Liver (tissue), 8 donors: ENCODE measurements at regions not wholly inside any gene's neighbourhood (a gene's known extent, or its start where the extent isn't known, plus 50 kb on each side); places are given as distances from the start of the nearest gene placed in this dataset.

Source experiments
- DNase-seq: peaks from one replicate; pipeline ENCODE4 v3.0.0-alpha.2; 2017; ENCODE audit warnings: low spot score
- H3K27ac ChIP-seq, 2 donors: one replicate each; pipeline ENCODE4 v1.7.0; 2013; ENCODE audit warnings: inconsistent platforms in 2 of 2, low read length in 2 of 2, control low read depth in 1 of 2, low read depth in 1 of 2, mild to moderate bottlenecking in 1 of 2
- H3K27me3 ChIP-seq, 4 donors: one replicate each; pipeline versions ENCODE4 v1.6.1 to v1.7.0; 2013; ENCODE audit warnings: low read length in 3 of 4, inconsistent platforms in 1 of 4, mild to moderate bottlenecking in 1 of 4, moderate library complexity in 1 of 4; ENCODE audit not compliant: control insufficient read depth in 4 of 4, insufficient read depth in 4 of 4
- H3K36me3 ChIP-seq, 4 donors: one replicate each; pipeline versions ENCODE4 v1.6.1 to v1.7.0; 2013; ENCODE audit warnings: low read length in 3 of 4, mild to moderate bottlenecking in 3 of 4, low read depth in 1 of 4, moderate library complexity in 1 of 4; ENCODE audit not compliant: control insufficient read depth in 4 of 4, insufficient read depth in 3 of 4
- H3K4me1 ChIP-seq, 4 donors: one replicate each; pipeline versions ENCODE4 v1.6.1 to v1.7.0; 2013; ENCODE audit warnings: low read length in 3 of 4, mild to moderate bottlenecking in 3 of 4, moderate library complexity in 1 of 4; ENCODE audit not compliant: control insufficient read depth in 4 of 4, insufficient read depth in 4 of 4
- H3K4me3 ChIP-seq, 3 donors: one replicate each; pipeline versions ENCODE4 v1.6.1 to v1.7.0; 2013; ENCODE audit warnings: low read length in 3 of 3, control low read depth in 1 of 3, low read depth in 1 of 3, mild to moderate bottlenecking in 1 of 3
- H3K9ac ChIP-seq, 2 donors: one replicate each; pipeline ENCODE4 v1.7.0; 2013; ENCODE audit warnings: low read length in 2 of 2, mild to moderate bottlenecking in 2 of 2, moderate library complexity in 2 of 2, control low read depth in 1 of 2, low read depth in 1 of 2
- H3K9me3 ChIP-seq, 4 donors: one replicate each; pipeline versions ENCODE4 v1.6.1 to v1.7.0; 2013; ENCODE audit warnings: low read length in 3 of 4; ENCODE audit not compliant: control insufficient read depth in 4 of 4
- FOXA1 ChIP-seq: IDR thresholded peaks from 2 replicates; pipeline ENCODE4 v1.6.1; 2016; ENCODE audit warnings: antibody characterized with exemption
- GABPA ChIP-seq, 2 donors: IDR thresholded peaks in 1 of 2; conservative IDR thresholded peaks in 1 of 2; 2 replicates each; pipeline ENCODE4 v1.6.1; 2016; ENCODE audit warnings: antibody characterized with exemption in 2 of 2, mild to moderate bottlenecking in 1 of 2, moderate library complexity in 1 of 2
- HNF4A ChIP-seq, 2 donors: conservative IDR thresholded peaks; 2 replicates each; pipeline ENCODE4 v1.6.1; 2016; ENCODE audit warnings: antibody characterized with exemption in 2 of 2, mild to moderate bottlenecking in 2 of 2
- JUND ChIP-seq, 2 donors: IDR thresholded peaks; 2 replicates each; pipeline ENCODE4 v1.6.1; 2016; ENCODE audit warnings: antibody characterized with exemption in 2 of 2
- RAD21 ChIP-seq, 2 donors: IDR thresholded peaks; 2 replicates each; pipeline ENCODE4 v1.6.1; 2016; ENCODE audit warnings: antibody characterized with exemption in 2 of 2, mild to moderate bottlenecking in 2 of 2
- RXRA ChIP-seq, 2 donors: IDR thresholded peaks; 2 replicates each; pipeline ENCODE4 v1.6.1; 2017 to 2018; ENCODE audit warnings: antibody characterized with exemption in 2 of 2, mild to moderate bottlenecking in 1 of 2
- YY1 ChIP-seq: IDR thresholded peaks from 2 replicates; pipeline ENCODE4 v1.6.1; 2016; ENCODE audit warnings: antibody characterized with exemption, mild to moderate bottlenecking
- WGBS: extraction: QIAGEN DNeasy Blood & Tissue Kit; methylation state at CpG from one replicate; pipeline ENCODE4 v1.1.7; 2013; 5-methylcytosine and 5-hydroxymethylcytosine counted together
- TF ChIP-seq, protein P1 (sequence below): IDR thresholded peaks from 2 replicates; pipeline ENCODE4 v1.6.1; 2016; ENCODE audit warnings: antibody characterized with exemption
- TF ChIP-seq, protein P2 (sequence below): fragments of 150-350 bp; IDR thresholded peaks from 2 replicates; pipeline ENCODE4 v1.5.1; 2017; ENCODE audit warnings: improper control_type of control experiment, low read depth, low read length; ENCODE audit not compliant: missing input control
- TF ChIP-seq, protein P3 (sequence below): IDR thresholded peaks from 2 replicates; pipeline ENCODE4 v1.6.1; 2016; ENCODE audit warnings: antibody characterized with exemption
- TF ChIP-seq, protein P4 (sequence below): IDR thresholded peaks from 2 replicates; pipeline ENCODE4 v1.6.1; 2016; ENCODE audit warnings: antibody characterized with exemption, mild to moderate bottlenecking
- TF ChIP-seq, protein P5 (sequence below): IDR thresholded peaks from 2 replicates; pipeline ENCODE4 v1.6.1; 2016; ENCODE audit warnings: antibody characterized with exemption
- donor health status: healthy.
- donor health status: healthy.
- donor health status: healthy.
- donor health status: healthy.
- donor health status: healthy.

DNA sequence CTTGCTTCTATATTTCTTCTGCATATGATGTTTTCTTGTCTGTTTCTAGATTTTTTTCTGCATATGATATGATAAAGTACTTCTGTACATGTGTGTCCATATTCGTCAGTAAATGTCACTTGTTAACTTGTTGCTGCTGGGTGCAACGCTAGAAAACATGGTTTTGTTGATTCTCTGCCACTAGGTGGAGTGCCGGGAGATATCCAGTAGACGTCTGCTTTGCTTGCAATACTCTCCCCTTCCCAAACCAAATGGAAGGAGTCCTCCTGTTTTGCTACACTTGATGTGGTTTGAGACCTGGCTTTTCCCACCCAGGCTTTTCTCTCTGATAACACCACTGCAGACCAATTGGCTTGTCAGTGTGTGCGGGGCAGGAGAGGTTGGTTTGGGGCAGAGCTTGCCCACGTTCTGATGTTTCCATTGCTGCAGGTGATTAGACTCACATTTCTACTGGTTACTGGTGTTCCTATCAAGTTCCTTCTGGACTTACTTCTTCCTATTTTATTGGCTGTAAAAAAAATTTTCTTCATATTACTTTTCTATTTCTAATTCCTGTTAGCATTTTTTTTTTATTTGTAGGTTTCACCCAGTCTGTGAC is 900.0 kb upstream of the CDH10 start:
- H3K27ac ChIP-seq = no peak overlapping the region
- peaks cover 0 to 4% (median 0%) of the 10 kb centered on the region in 4 donors for H3K27me3 ChIP-seq
- TF ChIP-seq, protein P1, sequence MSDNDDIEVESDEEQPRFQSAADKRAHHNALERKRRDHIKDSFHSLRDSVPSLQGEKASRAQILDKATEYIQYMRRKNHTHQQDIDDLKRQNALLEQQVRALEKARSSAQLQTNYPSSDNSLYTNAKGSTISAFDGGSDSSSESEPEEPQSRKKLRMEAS = no peak
- TF ChIP-seq JUND (IDR thresholded peaks at IDR 0.05) (no peak), RXRA (IDR thresholded peaks at IDR 0.05) (no peak), RAD21 (IDR thresholded peaks at IDR 0.05) (peak; percentile 83 to 84), HNF4A (conservative IDR thresholded peaks at IDR 0.05) (no peak)
- TF ChIP-seq, protein P2, sequence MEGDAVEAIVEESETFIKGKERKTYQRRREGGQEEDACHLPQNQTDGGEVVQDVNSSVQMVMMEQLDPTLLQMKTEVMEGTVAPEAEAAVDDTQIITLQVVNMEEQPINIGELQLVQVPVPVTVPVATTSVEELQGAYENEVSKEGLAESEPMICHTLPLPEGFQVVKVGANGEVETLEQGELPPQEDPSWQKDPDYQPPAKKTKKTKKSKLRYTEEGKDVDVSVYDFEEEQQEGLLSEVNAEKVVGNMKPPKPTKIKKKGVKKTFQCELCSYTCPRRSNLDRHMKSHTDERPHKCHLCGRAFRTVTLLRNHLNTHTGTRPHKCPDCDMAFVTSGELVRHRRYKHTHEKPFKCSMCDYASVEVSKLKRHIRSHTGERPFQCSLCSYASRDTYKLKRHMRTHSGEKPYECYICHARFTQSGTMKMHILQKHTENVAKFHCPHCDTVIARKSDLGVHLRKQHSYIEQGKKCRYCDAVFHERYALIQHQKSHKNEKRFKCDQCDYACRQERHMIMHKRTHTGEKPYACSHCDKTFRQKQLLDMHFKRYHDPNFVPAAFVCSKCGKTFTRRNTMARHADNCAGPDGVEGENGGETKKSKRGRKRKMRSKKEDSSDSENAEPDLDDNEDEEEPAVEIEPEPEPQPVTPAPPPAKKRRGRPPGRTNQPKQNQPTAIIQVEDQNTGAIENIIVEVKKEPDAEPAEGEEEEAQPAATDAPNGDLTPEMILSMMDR = peak; percentile 56
- TF ChIP-seq, protein P3, sequence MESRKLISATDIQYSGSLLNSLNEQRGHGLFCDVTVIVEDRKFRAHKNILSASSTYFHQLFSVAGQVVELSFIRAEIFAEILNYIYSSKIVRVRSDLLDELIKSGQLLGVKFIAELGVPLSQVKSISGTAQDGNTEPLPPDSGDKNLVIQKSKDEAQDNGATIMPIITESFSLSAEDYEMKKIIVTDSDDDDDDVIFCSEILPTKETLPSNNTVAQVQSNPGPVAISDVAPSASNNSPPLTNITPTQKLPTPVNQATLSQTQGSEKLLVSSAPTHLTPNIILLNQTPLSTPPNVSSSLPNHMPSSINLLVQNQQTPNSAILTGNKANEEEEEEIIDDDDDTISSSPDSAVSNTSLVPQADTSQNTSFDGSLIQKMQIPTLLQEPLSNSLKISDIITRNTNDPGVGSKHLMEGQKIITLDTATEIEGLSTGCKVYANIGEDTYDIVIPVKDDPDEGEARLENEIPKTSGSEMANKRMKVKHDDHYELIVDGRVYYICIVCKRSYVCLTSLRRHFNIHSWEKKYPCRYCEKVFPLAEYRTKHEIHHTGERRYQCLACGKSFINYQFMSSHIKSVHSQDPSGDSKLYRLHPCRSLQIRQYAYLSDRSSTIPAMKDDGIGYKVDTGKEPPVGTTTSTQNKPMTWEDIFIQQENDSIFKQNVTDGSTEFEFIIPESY = no peak
- 20% methylated on average over 6 of the region's 6 CpGs for whole genome bisulfite sequencing
- H3K9me3 ChIP-seq = no peaks in the 10 kb centered on the region
- no peaks in the 10 kb centered on the region for H3K36me3 ChIP-seq
- H3K9ac ChIP-seq = no peak overlapping the region
- DNase-seq = no peak
- no peak overlapping the region for H3K4me3 ChIP-seq
- H3K4me1 ChIP-seq = no peaks in the 10 kb centered on the region

DNA sequence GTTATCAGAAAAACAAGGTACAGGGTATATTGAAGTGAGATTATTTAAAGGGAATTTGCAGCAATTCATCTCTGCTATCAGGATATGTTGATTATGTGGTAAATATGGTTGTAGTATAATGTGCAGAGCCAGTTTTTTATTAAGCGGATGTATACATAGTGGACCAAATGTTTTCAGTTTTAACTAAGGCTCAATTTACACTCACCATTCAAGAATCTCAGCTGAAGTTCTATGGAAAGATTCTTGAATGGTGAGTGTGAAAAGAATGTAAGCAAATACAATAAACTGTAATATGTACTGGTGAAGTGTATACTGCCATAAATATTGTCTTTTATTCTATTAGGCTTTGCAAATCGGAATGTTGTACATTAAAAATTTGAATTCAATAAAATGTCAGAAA is 895.9 kb upstream of the CDH10 start:
- Histone ChIP-seq H3K9ac (no peak overlapping the region), H3K9me3 (no peaks in the 10 kb centered on the region), H3K4me3 (no peak overlapping the region), H3K27ac (no peak overlapping the region), H3K27me3 (peaks cover 0 to 4% (median 0%) of the 10 kb centered on the region in 4 donors), H3K4me1 (no peaks in the 10 kb centered on the region), H3K36me3 (no peaks in the 10 kb centered on the region)
- WGBS = 85% methylated on average over 2 of the region's 2 CpGs
- no peak for TF ChIP-seq RAD21 (IDR thresholded peaks at IDR 0.05)
- TF ChIP-seq, protein P1 = no peak
- DNase-seq = no peak

DNA sequence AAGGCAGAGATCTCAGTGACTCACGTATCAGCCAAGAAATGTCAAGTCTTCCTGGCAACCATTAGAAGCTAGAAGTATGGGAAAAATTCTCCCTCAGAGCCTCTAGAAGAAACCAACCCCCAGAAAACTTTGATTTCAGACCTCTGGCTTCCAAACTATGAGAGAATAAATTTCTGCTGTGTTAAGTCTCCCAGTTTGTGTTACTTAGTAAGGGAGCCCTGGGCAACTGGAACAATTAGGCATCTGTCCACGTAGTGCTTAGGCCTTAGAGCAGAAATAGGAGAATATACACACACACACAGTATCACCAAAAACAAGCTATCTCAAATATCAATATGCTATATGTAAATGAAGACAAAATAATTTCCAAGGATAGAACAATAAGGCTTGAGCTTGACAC is 894.8 kb upstream of the CDH10 start:
- 66% methylated on average over 2 of the region's 2 CpGs for whole genome bisulfite sequencing
- TF ChIP-seq RXRA (IDR thresholded peaks at IDR 0.05) (no peak), HNF4A (conservative IDR thresholded peaks at IDR 0.05) (no peak), FOXA1 (no peak), YY1 (no peak), GABPA (IDR thresholded peaks at IDR 0.05 in 1 of 2, conservative IDR thresholded peaks at IDR 0.05 in 1 of 2) (no peak), RAD21 (IDR thresholded peaks at IDR 0.05) (no peak)
- TF ChIP-seq, protein P4, sequence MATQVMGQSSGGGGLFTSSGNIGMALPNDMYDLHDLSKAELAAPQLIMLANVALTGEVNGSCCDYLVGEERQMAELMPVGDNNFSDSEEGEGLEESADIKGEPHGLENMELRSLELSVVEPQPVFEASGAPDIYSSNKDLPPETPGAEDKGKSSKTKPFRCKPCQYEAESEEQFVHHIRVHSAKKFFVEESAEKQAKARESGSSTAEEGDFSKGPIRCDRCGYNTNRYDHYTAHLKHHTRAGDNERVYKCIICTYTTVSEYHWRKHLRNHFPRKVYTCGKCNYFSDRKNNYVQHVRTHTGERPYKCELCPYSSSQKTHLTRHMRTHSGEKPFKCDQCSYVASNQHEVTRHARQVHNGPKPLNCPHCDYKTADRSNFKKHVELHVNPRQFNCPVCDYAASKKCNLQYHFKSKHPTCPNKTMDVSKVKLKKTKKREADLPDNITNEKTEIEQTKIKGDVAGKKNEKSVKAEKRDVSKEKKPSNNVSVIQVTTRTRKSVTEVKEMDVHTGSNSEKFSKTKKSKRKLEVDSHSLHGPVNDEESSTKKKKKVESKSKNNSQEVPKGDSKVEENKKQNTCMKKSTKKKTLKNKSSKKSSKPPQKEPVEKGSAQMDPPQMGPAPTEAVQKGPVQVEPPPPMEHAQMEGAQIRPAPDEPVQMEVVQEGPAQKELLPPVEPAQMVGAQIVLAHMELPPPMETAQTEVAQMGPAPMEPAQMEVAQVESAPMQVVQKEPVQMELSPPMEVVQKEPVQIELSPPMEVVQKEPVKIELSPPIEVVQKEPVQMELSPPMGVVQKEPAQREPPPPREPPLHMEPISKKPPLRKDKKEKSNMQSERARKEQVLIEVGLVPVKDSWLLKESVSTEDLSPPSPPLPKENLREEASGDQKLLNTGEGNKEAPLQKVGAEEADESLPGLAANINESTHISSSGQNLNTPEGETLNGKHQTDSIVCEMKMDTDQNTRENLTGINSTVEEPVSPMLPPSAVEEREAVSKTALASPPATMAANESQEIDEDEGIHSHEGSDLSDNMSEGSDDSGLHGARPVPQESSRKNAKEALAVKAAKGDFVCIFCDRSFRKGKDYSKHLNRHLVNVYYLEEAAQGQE = no peak
- TF ChIP-seq, protein P5, sequence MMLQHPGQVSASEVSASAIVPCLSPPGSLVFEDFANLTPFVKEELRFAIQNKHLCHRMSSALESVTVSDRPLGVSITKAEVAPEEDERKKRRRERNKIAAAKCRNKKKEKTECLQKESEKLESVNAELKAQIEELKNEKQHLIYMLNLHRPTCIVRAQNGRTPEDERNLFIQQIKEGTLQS = no peak
- TF ChIP-seq, protein P2 = no peak
- TF ChIP-seq, protein P1 = no peak
- Histone ChIP-seq H3K4me3 (no peak overlapping the region), H3K9ac (no peak overlapping the region), H3K27me3 (peaks cover 0 to 4% (median 0%) of the 10 kb centered on the region in 4 donors), H3K27ac (no peak overlapping the region), H3K36me3 (no peaks in the 10 kb centered on the region), H3K4me1 (no peaks in the 10 kb centered on the region), H3K9me3 (no peaks in the 10 kb centered on the region)
- DNase-seq = no peak
